ENCODE measurements at regions not wholly inside any gene's neighbourhood (a gene's known extent, or its start where the extent isn't known, plus 50 kb on each side); places are given as distances from the start of the nearest gene placed in this dataset.
A peak's percentile ranks its signal among the peaks of the same experiment; 100 is the strongest.

DNA sequence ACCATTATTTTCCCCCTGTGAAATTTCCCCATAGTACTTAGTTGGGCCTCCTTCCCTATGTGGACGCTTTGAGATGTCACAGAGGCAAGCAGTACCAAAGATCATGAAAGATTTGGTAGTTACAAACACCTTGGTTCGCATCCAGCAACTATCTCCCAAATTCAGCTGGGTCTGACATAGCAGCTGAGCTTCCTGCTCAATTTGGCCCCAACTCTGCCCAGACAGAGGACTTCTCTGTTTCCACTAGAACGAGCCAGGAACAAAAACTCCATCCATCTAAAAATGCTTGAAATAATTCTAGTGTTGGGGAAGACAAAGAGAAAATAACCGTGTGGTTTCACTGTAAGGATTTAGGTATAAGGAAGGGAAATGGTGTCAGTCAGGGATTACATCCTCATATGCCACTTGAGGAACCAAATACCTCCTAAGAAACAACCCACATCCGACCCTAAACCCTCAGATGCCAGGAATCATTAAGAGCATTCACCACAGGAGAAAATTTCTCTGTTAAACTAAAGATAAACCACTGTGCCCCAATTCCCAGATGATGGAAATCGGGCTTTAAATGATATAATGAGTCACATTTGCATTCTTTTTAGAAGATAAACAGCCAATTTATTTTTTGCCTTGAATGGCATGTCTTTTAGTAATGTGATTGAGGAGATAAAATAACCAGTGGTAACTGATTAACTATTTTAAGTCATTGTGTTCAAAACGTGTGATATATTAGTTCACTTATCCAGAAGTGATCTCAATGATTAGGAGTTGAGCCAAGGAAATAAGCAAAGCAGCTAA lies 103.7 kb upstream of the IFNG-AS1 start:
- Mint-ChIP-seq H3K27me3 (ENCODE audit: low read depth) (peaks cover 10% of the 10 kb centered on the region), H3K4me1 (peaks cover 21% of the 10 kb centered on the region), H3K27ac (peak overlapping the region in 2 of 3 experiments; percentile 7 to 38), H3K9me3 (no peaks in the 10 kb centered on the region), H3K36me3 (ENCODE audit: low read depth) (no peaks in the 10 kb centered on the region), H3K4me3 (no peak overlapping the region)
- TF ChIP-seq, protein P1, sequence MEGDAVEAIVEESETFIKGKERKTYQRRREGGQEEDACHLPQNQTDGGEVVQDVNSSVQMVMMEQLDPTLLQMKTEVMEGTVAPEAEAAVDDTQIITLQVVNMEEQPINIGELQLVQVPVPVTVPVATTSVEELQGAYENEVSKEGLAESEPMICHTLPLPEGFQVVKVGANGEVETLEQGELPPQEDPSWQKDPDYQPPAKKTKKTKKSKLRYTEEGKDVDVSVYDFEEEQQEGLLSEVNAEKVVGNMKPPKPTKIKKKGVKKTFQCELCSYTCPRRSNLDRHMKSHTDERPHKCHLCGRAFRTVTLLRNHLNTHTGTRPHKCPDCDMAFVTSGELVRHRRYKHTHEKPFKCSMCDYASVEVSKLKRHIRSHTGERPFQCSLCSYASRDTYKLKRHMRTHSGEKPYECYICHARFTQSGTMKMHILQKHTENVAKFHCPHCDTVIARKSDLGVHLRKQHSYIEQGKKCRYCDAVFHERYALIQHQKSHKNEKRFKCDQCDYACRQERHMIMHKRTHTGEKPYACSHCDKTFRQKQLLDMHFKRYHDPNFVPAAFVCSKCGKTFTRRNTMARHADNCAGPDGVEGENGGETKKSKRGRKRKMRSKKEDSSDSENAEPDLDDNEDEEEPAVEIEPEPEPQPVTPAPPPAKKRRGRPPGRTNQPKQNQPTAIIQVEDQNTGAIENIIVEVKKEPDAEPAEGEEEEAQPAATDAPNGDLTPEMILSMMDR (IDR thresholded peaks at IDR 0.05; ENCODE audit: unreplicated experiment in 3 of 3), result no peak

DNA sequence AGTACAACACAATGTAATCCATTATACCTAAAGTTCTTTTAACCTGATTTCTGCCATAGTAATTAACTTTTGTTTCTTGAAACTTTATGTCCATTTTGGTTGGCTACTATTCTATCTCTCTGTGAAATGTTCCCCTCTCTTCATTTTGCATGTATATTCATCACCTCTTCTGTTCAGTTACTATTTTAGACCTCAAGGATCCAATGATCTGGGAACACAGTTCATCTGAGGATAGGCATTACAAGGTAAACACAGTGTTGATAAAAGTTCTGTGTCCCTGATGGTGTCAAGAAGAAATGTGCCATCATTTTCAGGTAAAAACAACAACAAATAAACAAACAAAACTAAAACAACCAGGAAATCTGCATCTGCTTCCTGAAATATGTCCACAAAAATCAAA lies 102.2 kb upstream of the IFNG-AS1 start:
- TF ChIP-seq, protein P1 (IDR thresholded peaks at IDR 0.05; ENCODE audit: unreplicated experiment in 3 of 3), result no peak
- Mint-ChIP-seq H3K27ac (no peak overlapping the region), H3K9me3 (no peaks in the 10 kb centered on the region), H3K27me3 (ENCODE audit: low read depth) (peaks cover 12% of the 10 kb centered on the region), H3K4me1 (peaks cover 34% of the 10 kb centered on the region), H3K4me3 (no peak overlapping the region), H3K36me3 (ENCODE audit: low read depth) (no peaks in the 10 kb centered on the region)

DNA sequence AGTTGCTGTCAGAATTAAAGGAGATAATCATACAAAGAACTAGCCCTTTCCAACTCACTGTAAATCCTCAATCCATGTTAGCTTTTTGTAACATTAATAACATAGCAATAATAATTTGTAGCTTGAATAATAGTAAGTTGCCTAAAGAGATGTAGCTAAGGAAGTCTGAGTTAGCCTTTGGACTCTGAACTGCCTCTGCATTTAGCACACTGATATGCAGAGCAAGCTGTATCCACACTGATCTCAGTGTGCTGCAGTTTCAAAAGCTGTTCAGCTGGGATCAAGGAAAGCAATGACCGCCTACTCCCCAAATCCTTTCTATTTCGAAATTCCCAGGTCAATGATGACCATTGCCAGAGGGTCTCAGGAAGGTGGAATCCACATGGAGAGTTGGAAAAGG lies 99.3 kb upstream of the IFNG-AS1 start:
- H3K27ac Mint-ChIP-seq, result no peak overlapping the region
- no peak overlapping the region for H3K4me3 Mint-ChIP-seq
- peaks cover 15% of the 10 kb centered on the region for H3K27me3 Mint-ChIP-seq (ENCODE audit: low read depth)
- H3K9me3 Mint-ChIP-seq, result no peaks in the 10 kb centered on the region
- TF ChIP-seq, protein P1 (IDR thresholded peaks at IDR 0.05; ENCODE audit: unreplicated experiment in 3 of 3), result no peak
- no peaks in the 10 kb centered on the region for H3K36me3 Mint-ChIP-seq (ENCODE audit: low read depth)
- H3K4me1 Mint-ChIP-seq, result peaks cover 46% of the 10 kb centered on the region

DNA sequence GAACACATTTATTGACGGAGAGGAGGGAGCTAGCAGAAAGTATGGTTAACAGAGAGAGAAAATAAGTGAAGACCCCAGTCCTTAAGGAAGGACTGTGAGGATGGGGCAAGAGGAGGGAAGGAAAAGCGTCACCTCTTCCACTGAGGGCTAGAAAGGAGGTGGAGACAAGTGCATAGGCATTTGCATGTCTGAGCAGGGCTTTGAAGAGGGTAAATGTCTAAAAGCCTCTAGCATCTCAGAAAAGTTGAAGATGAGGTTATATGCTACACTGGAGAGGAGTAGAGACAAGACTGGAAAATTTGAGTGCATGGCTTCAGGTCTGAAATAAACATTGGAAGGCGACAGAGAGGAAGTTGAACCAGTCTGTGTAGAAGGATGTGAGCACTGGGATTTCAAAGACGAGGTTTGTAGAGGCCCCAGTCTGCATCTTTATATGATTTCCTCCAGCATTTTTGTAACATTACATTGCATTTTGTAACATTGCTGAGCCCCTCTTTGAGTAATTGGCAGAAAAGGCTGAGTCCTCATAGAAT lies 98.5 kb upstream of the IFNG-AS1 start:
- H3K27me3 Mint-ChIP-seq (ENCODE audit: low read depth), result peaks cover 10% of the 10 kb centered on the region
- H3K4me3 Mint-ChIP-seq, result no peak overlapping the region

DNA sequence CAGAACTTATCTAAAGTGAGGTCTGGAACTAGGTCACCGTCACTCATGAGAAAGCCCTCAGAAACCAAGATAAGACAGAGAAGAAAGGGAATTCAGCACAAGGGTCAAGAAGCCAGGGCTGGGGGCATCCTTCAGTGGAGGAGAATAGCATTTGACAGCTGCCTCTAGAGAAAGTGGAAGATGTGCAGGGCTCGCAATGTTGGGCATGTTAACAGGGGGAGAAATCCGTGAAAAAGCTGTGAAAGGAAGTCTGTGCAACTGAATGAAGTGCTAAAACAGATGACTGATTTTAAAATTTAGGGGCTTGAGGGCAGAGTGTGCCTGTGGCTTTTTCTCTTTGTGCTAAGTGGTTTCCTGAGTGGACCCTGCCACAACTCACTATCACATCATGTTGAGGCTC lies 97.7 kb upstream of the IFNG-AS1 start:
- peaks cover 39% of the 10 kb centered on the region for H3K4me1 Mint-ChIP-seq
- TF ChIP-seq, protein P1 (IDR thresholded peaks at IDR 0.05; ENCODE audit: unreplicated experiment in 3 of 3), result no peak
- H3K4me3 Mint-ChIP-seq, result no peak overlapping the region
- no peaks in the 10 kb centered on the region for H3K36me3 Mint-ChIP-seq (ENCODE audit: low read depth)
- peaks cover 10% of the 10 kb centered on the region for H3K27me3 Mint-ChIP-seq (ENCODE audit: low read depth)
- H3K9me3 Mint-ChIP-seq, result no peaks in the 10 kb centered on the region
- H3K27ac Mint-ChIP-seq, result no peak overlapping the region

More for the DNA sequence above, 98.5 kb upstream of the IFNG-AS1 start:
- TF ChIP-seq, protein P1 (IDR thresholded peaks at IDR 0.05; ENCODE audit: unreplicated experiment in 3 of 3), result no peak
- Mint-ChIP-seq H3K4me1 (peaks cover 39% of the 10 kb centered on the region), H3K27ac (no peak overlapping the region), H3K36me3 (ENCODE audit: low read depth) (no peaks in the 10 kb centered on the region), H3K9me3 (no peaks in the 10 kb centered on the region)
